ENCODE measurements at regions not wholly inside any gene's neighbourhood (a gene's known extent, or its start where the extent isn't known, plus 50 kb on each side); places are given as distances from the start of the nearest gene placed in this dataset.

DNA sequence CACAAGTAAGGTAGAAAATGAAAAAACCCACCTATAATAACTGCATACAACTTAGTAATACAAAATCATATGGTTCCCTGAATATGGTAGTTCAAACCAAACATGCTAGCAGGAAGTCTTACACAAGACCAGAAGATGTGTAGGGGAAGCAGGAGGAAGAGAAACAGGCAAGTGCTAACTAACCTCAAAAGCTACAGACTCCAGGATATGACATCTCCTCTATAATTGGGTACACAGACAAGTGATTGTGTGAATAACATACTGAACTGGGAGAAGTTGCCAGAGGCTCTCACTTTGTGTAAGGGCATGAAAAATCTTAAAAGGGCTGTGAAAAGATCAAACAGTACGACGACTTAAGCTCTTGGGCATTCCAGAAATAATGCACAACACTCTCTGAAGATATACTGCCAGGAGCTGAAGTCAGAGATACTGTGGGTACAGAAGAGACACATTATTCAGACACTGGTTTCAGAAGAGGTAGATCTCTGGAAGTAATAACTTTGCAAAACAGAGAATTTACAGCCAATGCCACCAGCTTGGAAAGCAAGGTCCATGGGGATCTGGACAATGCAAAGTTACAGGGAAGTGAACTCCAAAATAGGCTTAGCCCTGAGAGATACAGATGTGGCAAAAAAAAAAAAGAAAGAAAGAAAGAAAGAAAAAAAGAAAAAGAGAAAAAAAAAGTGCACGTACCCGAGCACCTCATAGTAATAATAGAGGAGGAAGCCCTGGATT is 767.2 kb downstream of the TNS3 start:
- H3K4me3 ChIP-seq (replicated peaks; ENCODE audit: low read depth, low read length), result no peak overlapping the region
- DNase-seq (ENCODE audit: extremely low read depth, low read depth), result no peak
- TF ChIP-seq, protein P1, sequence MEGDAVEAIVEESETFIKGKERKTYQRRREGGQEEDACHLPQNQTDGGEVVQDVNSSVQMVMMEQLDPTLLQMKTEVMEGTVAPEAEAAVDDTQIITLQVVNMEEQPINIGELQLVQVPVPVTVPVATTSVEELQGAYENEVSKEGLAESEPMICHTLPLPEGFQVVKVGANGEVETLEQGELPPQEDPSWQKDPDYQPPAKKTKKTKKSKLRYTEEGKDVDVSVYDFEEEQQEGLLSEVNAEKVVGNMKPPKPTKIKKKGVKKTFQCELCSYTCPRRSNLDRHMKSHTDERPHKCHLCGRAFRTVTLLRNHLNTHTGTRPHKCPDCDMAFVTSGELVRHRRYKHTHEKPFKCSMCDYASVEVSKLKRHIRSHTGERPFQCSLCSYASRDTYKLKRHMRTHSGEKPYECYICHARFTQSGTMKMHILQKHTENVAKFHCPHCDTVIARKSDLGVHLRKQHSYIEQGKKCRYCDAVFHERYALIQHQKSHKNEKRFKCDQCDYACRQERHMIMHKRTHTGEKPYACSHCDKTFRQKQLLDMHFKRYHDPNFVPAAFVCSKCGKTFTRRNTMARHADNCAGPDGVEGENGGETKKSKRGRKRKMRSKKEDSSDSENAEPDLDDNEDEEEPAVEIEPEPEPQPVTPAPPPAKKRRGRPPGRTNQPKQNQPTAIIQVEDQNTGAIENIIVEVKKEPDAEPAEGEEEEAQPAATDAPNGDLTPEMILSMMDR (IDR thresholded peaks at IDR 0.05; ENCODE audit: low read depth, low read length, missing control alignments), result no peak

DNA sequence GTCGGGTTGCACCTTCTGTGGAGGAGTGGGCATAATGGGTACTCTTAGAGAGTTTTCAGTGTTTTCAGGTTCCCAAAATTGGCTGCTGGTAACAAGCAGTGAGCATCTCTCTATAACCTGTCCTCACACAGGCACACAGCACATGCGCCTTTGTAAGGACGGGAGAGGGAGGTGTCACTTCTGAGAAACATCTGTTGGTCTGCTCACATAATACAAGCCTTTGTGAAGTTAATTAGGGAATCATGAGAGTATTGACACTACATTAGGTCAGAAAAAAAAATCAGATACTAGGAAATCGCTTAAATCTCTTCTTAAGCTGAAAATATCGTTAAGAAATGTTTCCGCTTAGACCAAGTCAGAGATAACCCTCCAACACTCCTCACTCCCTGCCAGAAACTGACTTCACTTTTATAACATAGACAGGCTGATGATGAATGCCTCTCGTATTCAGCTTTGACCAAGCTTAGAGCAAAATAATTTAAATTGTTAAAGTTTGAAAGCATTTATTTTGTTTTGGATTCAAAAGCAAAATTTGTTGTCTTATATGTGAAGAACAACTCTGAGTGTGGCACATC is 769.7 kb downstream of the TNS3 start:
- TF ChIP-seq, protein P1 (IDR thresholded peaks at IDR 0.05; ENCODE audit: low read depth, low read length, missing control alignments), result no peak
- H3K4me3 ChIP-seq (replicated peaks; ENCODE audit: low read depth, low read length), result no peak overlapping the region
- no peak for DNase-seq (ENCODE audit: extremely low read depth, low read depth)

DNA sequence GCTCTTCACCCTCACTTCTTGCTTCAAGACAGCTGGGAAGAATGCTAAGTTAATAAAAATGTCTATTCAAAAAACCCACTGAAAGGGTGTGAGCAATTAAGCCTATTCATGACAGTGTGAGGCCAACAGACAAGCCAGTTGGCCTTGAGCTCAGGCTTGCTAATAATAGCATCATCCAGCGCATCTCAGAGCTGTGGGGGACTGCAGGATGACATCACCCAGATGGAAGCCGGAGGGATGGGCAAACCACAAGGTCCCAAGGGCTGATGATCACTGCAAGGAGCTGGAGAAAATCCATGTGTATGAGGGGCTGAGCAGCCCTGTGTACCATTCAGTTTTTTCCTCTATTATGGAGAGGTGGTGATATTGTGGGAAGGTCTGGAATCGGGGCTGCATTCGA is 770.4 kb downstream of the TNS3 start:
- peak; percentile 59 for DNase-seq (ENCODE audit: extremely low read depth, low read depth)
- H3K4me3 ChIP-seq (replicated peaks; ENCODE audit: low read depth, low read length), result no peak overlapping the region
- TF ChIP-seq, protein P1 (IDR thresholded peaks at IDR 0.05; ENCODE audit: low read depth, low read length, missing control alignments), result no peak

DNA sequence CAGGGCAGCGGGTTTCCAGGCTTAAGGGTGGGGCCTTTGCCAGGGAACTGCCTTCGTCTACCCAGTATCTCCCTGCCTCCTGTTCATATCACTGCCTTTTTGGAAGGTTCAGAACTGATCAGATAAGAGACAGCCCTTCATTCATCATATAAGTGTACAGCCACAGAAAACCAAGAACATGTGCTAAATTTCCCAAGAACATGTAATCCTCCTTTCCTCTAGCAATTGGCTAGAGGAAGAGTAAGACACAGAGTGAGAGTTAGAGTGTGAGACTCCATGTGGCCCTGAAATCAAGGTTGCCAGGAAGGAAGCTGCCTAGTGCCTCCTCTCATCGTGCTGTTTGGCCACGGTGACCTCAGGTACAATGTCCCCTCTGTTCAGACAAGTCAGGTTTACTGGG is 770.9 kb downstream of the TNS3 start:
- no peak overlapping the region for H3K4me3 ChIP-seq (replicated peaks; ENCODE audit: low read depth, low read length)
- DNase-seq (ENCODE audit: extremely low read depth, low read depth), result no peak
- TF ChIP-seq, protein P1 (IDR thresholded peaks at IDR 0.05; ENCODE audit: low read depth, low read length, missing control alignments), result no peak

DNA sequence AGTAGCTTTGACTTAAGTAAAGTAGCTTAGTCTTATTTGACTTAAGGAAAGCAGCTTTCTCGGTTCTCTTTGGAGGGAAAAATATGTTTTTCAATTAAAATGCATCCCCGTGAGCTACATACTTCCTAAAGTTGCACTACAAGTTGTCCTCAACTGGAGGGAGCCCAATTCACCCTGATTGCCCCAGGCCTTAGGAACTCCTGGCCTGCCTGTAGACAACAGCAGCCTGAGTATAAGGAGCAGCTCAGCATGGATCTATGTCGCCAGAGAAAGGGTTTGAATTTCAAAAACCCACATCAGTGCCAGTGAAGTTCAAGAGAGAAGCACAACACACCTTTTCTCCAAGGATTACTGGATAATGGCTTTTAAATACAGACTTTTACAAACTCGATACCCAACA is 772.0 kb downstream of the TNS3 start:
- TF ChIP-seq, protein P1 (IDR thresholded peaks at IDR 0.05; ENCODE audit: low read depth, low read length, missing control alignments), result no peak
- no peak overlapping the region for H3K4me3 ChIP-seq (replicated peaks; ENCODE audit: low read depth, low read length)
- DNase-seq (ENCODE audit: extremely low read depth, low read depth), result no peak

DNA sequence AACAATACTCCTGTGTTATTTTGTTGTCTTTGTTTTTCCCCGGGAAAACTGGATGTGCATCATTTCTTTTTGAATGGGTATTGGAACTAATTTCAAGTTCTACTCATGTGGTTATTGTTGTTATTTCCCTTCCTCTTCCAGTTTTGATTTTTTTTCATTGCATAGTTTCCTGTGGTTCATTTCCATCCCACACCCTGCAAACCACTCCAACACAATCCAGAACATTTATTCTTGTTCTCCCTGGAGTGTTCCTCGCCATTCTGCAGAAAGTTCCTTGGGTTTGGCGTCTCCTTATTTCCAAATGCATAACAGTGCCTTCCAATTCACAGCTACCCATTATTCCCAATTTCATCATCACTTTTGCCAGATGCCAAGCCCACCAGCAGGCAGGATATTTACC is 775.1 kb downstream of the TNS3 start:
- H3K4me3 ChIP-seq (replicated peaks; ENCODE audit: low read depth, low read length), result no peak overlapping the region
- TF ChIP-seq, protein P1 (IDR thresholded peaks at IDR 0.05; ENCODE audit: low read depth, low read length, missing control alignments), result no peak
- DNase-seq (ENCODE audit: extremely low read depth, low read depth), result no peak

Data from HFF-Myc (cell line).